H9 (cell line): ENCODE measurements at regions not wholly inside any gene's neighbourhood (a gene's known extent, or its start where the extent isn't known, plus 50 kb on each side); places are given as distances from the start of the nearest gene placed in this dataset.

Experiments
- DNase-seq: peaks from one replicate; pipeline ENCODE4 v3.0.0-alpha.2; 2017
- H2AFZ ChIP-seq: one replicate; pipeline ENCODE4 v1.6.1; 2013; ENCODE audit warnings: mild to moderate bottlenecking, low read length, control low read depth, moderate library complexity
- H2AK5ac ChIP-seq: 2 replicates; pipeline ENCODE4 v1.6.1; 2013; ENCODE audit warnings: low read length, control low read depth, mixed read lengths; ENCODE audit not compliant: insufficient read length
- H2BK120ac ChIP-seq: one replicate; pipeline ENCODE4 v1.6.1; 2013; ENCODE audit warnings: low read depth, mild to moderate bottlenecking, low read length, control low read depth, inconsistent platforms; ENCODE audit not compliant: poor library complexity, severe bottlenecking
- H2BK12ac ChIP-seq: 2 replicates; pipeline ENCODE4 v1.6.1; 2013; ENCODE audit warnings: low read length, control low read depth, mixed read lengths, low read depth; ENCODE audit not compliant: insufficient read length
- H2BK15ac ChIP-seq: 2 replicates; pipeline ENCODE4 v1.6.1; 2013; ENCODE audit warnings: low read depth, low read length, control low read depth
- H2BK20ac ChIP-seq: one replicate; pipeline ENCODE4 v1.6.1; 2013; ENCODE audit warnings: low read depth, mild to moderate bottlenecking, low read length, control low read depth, inconsistent platforms; ENCODE audit not compliant: poor library complexity, severe bottlenecking
- H2BK5ac ChIP-seq: 2 replicates; pipeline ENCODE4 v1.6.1; 2013; ENCODE audit warnings: low read length, control low read depth, mixed read lengths; ENCODE audit not compliant: insufficient read length
- H3K14ac ChIP-seq: 2 replicates; pipeline ENCODE4 v1.6.1; 2013; ENCODE audit warnings: low read length, control low read depth; ENCODE audit not compliant: insufficient read depth
- H3K18ac ChIP-seq: 2 replicates; pipeline ENCODE4 v1.6.1; 2013; ENCODE audit warnings: low read depth, mild to moderate bottlenecking, mixed read lengths, low read length, control low read depth; ENCODE audit not compliant: insufficient read length
- H3K23ac ChIP-seq: 2 replicates; pipeline ENCODE4 v1.6.1; 2013; ENCODE audit warnings: low read length, control low read depth, mixed read lengths, low read depth; ENCODE audit not compliant: insufficient read length
- H3K23me2 ChIP-seq: 2 replicates; pipeline ENCODE4 v1.6.1; 2013; ENCODE audit warnings: low read depth, mild to moderate bottlenecking, mixed read lengths, low read length, control low read depth; ENCODE audit not compliant: insufficient read length, poor library complexity, severe bottlenecking
- H3K27ac ChIP-seq: 2 replicates; pipeline ENCODE4 v1.5.1; 2013; ENCODE audit warnings: low read length, control low read depth, mixed read lengths, low read depth; ENCODE audit not compliant: insufficient read length
- H3K27me3 ChIP-seq: 2 replicates; pipeline ENCODE4 v1.6.1; 2013; ENCODE audit warnings: low read length, control low read depth, inconsistent platforms; ENCODE audit not compliant: insufficient read depth
- H3K4ac ChIP-seq: 2 replicates; pipeline ENCODE4 v1.6.1; 2013; ENCODE audit warnings: low read depth, mild to moderate bottlenecking, control low read depth, inconsistent platforms, low read length, moderate library complexity
- H3K4me1 ChIP-seq: 2 replicates; pipeline ENCODE4 v1.6.1; 2013; ENCODE audit warnings: low read length, control low read depth, inconsistent platforms; ENCODE audit not compliant: insufficient read depth
- H3K4me2 ChIP-seq: 2 replicates; pipeline ENCODE4 v1.6.1; 2013; ENCODE audit warnings: low read length, control low read depth, mixed read lengths; ENCODE audit not compliant: insufficient read length, insufficient read depth
- H3K56ac ChIP-seq: 2 replicates; pipeline ENCODE4 v1.6.1; 2013; ENCODE audit warnings: low read depth, mild to moderate bottlenecking, mixed read lengths, low read length, control low read depth; ENCODE audit not compliant: insufficient read length
- H3K79me1 ChIP-seq: 2 replicates; pipeline ENCODE4 v1.6.1; 2013; ENCODE audit warnings: low read depth, mild to moderate bottlenecking, moderate library complexity, low read length, control low read depth, inconsistent platforms; ENCODE audit not compliant: insufficient read depth, poor library complexity, severe bottlenecking
- H3K79me2 ChIP-seq: 2 replicates; pipeline ENCODE4 v1.6.1; 2013; ENCODE audit warnings: low read length, control low read depth, inconsistent platforms; ENCODE audit not compliant: insufficient read depth
- H3K9ac ChIP-seq: 2 replicates; pipeline ENCODE4 v1.6.1; 2013; ENCODE audit warnings: low read length, control low read depth, mixed read lengths; ENCODE audit not compliant: insufficient read length; ENCODE audit errors: extremely low read depth
- H3K9me3 ChIP-seq: one replicate; pipeline ENCODE4 v1.6.1; 2013; ENCODE audit warnings: low read depth, low read length, inconsistent platforms; ENCODE audit not compliant: control insufficient read depth
- H3T11ph ChIP-seq: one replicate; pipeline ENCODE4 v1.6.1; 2013; ENCODE audit warnings: mild to moderate bottlenecking, low read length, control low read depth, inconsistent platforms
- H4K20me1 ChIP-seq: one replicate; pipeline ENCODE4 v1.6.1; 2013; ENCODE audit not compliant: control insufficient read depth, insufficient read length, insufficient read depth
- H4K5ac ChIP-seq: 2 replicates; pipeline ENCODE4 v1.6.1; 2013; ENCODE audit warnings: low read depth, mild to moderate bottlenecking, mixed read lengths, low read length, control low read depth; ENCODE audit not compliant: insufficient read length
- H4K8ac ChIP-seq: replicated peaks from 2 replicates; pipeline ENCODE4 v1.6.1; 2013; ENCODE audit warnings: low read length, control low read depth, mixed read lengths, low read depth; ENCODE audit not compliant: insufficient read length
- H4K91ac ChIP-seq: 2 replicates; pipeline ENCODE4 v1.6.1; 2013; ENCODE audit warnings: low read depth, mild to moderate bottlenecking, moderate library complexity, mixed read lengths, low read length, control low read depth; ENCODE audit not compliant: insufficient read length
- H3K27ac Mint-ChIP-seq, 3 experiments: 2 replicates in 2 of 3; 3 replicates in 1 of 3; pipeline ENCODE4 v1.8.0; 2020 to 2021; ENCODE audit warnings: mixed read lengths in 3 of 3, mild to moderate bottlenecking in 1 of 3, moderate library complexity in 1 of 3
- H3K27me3 Mint-ChIP-seq: 2 replicates; pipeline ENCODE4 v1.8.0; 2021; ENCODE audit warnings: low read depth, mild to moderate bottlenecking, moderate library complexity, mixed read lengths
- H3K36me3 Mint-ChIP-seq, 3 experiments: 2 replicates in 2 of 3; 3 replicates in 1 of 3; pipeline ENCODE4 v1.8.0; 2020 to 2021; ENCODE audit warnings: low read depth in 3 of 3, mixed read lengths in 3 of 3; ENCODE audit not compliant: insufficient read depth in 1 of 3
- H3K4me1 Mint-ChIP-seq, 2 experiments: 2 replicates each; pipeline ENCODE4 v1.8.0; 2020; ENCODE audit warnings: mixed read lengths in 2 of 2
- H3K4me3 Mint-ChIP-seq, 2 experiments: 2 replicates in 1 of 2; 3 replicates in 1 of 2; pipeline ENCODE4 v1.8.0; 2020 to 2021; ENCODE audit warnings: mild to moderate bottlenecking in 2 of 2, mixed read lengths in 2 of 2, moderate library complexity in 1 of 2
- H3K9me3 Mint-ChIP-seq, 2 experiments: 2 replicates in 1 of 2; 3 replicates in 1 of 2; pipeline ENCODE4 v1.8.0; 2020; ENCODE audit warnings: mild to moderate bottlenecking in 2 of 2, mixed read lengths in 2 of 2, moderate library complexity in 1 of 2
- TF ChIP-seq, protein P1 (sequence below): fragments of 200-600 bp; sonication (generic); conservative IDR thresholded peaks from 3 replicates; pipeline ENCODE4 v1.8.0; 2021; ENCODE audit warnings: antibody characterized with exemption, mild to moderate bottlenecking

DNA sequence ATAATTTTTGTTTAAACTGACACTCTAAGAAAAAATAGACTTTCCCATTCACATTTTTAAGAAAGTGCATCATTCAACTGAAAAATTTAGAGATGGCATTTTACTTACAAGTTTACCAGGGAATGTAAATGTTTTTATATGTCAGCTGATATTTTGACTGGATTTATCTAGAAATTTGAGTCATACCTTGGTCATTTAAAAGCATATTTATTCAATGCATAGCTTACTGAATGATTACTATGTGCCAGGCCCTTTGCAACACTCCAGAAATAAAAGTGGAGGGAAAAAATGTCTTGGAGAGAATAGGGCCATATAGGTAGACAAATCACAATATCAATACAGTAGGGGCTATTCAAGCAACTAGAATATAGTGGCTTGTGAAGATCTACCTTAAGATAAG, 98.4 kb upstream of the FAM3C start:
- Histone ChIP-seq H3K27ac (no peak overlapping the region), H4K5ac (no peak overlapping the region), H3K79me2 (no peaks in the 10 kb centered on the region), H2AFZ (no peak overlapping the region), H2BK20ac (no peak overlapping the region), H3K18ac (no peak overlapping the region), H3K9ac (no peak overlapping the region), H3K56ac (no peak overlapping the region), H4K8ac (no peak overlapping the region), H2BK5ac (no peak overlapping the region), H3K23ac (no peak overlapping the region), H2BK15ac (no peak overlapping the region), H3K4me2 (no peak overlapping the region), H3K79me1 (no peaks in the 10 kb centered on the region), H2AK5ac (no peak overlapping the region), H3K23me2 (no peaks in the 10 kb centered on the region), H3K27me3 (no peaks in the 10 kb centered on the region), H2BK120ac (no peak overlapping the region), H4K20me1 (no peaks in the 10 kb centered on the region), H3K9me3 (no peaks in the 10 kb centered on the region), H3K14ac (no peak overlapping the region), H3T11ph (no peak overlapping the region), H3K4me1 (peaks cover 2% of the 10 kb centered on the region; the same call in 1 of the 2 replicates), H2BK12ac (no peak overlapping the region), H3K4ac (no peak overlapping the region), H4K91ac (no peak overlapping the region)
- Mint-ChIP-seq H3K4me3 (no peak overlapping the region; a peak in 1 of 5 replicates), H3K36me3 (peaks cover 8 to 11% (median 8%) of the 10 kb centered on the region in 3 experiments; a peak in 5 of 7 replicates), H3K27me3 (no peaks in the 10 kb centered on the region), H3K4me1 (peaks cover 6 to 7% of the 10 kb centered on the region in 2 experiments), H3K27ac (no peak overlapping the region), H3K9me3 (peaks cover 8 to 10% of the 10 kb centered on the region in 2 experiments; a peak in 4 of 5 replicates)
- no peak for DNase-seq
- TF ChIP-seq, protein P1, sequence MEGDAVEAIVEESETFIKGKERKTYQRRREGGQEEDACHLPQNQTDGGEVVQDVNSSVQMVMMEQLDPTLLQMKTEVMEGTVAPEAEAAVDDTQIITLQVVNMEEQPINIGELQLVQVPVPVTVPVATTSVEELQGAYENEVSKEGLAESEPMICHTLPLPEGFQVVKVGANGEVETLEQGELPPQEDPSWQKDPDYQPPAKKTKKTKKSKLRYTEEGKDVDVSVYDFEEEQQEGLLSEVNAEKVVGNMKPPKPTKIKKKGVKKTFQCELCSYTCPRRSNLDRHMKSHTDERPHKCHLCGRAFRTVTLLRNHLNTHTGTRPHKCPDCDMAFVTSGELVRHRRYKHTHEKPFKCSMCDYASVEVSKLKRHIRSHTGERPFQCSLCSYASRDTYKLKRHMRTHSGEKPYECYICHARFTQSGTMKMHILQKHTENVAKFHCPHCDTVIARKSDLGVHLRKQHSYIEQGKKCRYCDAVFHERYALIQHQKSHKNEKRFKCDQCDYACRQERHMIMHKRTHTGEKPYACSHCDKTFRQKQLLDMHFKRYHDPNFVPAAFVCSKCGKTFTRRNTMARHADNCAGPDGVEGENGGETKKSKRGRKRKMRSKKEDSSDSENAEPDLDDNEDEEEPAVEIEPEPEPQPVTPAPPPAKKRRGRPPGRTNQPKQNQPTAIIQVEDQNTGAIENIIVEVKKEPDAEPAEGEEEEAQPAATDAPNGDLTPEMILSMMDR = no peak
